GM21367 (cell line): ENCODE measurements at regions not wholly inside any gene's neighbourhood (a gene's known extent, or its start where the extent isn't known, plus 50 kb on each side); places are given as distances from the start of the nearest gene placed in this dataset.

Experiments used
- ATAC-seq: cut with Tn5 transposase; IDR thresholded peaks from one replicate; pipeline ENCODE4 v1.9.1; 2021; ENCODE audit not compliant: unreplicated experiment

DNA sequence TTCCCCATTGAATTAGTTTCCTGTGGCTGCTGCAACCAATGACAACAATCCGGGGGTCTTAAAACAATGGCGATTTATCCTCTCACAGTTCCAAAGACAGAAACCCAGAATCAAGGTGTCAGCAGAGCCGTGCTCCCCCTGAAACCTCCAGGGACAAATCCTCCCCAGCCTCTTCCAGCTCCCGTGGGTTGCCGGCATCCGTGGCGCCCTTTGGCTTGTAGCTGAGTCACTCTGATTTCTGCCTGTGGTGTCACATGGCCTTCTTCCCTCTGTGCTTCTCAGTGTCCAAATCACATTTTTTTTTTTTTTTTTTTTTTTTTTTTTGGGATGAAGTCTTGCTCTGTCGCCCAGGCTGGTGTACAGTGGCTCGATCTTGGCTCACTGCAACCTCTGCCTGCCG is 64.5 kb upstream of the STX18 start:
- ATAC-seq = no peak

DNA sequence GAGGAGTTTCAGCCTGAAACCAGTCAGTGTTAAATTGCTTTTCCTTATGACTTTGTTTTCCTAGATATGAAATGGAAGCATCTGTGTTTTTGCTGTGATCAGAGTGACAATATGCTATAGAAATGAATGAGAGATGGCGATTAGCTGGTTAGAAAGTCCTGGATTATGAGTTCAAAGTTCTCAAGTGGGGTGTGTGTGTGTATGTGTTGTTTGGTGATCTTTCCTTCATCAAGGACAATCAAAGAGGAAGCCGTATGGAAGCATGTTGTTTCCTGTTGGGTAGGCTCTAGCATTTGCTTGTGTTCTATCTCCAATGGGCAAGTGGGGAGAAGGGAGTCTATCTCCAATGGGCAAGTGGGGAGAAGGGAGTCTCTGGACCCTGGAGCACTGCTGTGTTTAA is 64.0 kb upstream of the STX18 start:
- ATAC-seq = no peak

DNA sequence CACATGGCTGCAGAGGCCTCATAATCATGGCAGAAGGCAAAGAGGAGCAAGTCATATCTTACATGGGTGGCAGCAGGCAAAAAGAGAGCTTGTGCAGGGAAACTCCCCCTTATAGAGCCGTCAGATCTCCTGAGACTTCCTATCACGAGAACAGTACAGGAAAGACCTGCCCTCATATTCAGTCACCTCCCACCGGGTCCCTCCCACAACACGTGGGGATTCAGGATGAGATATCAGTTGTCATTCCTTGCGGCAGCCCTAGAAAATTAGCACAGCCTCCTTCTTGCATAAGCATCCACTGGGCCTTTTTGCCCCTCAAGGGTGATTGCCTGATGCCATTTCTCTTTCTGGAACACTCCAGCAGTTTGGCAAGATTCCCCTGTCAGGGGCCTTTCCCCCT is 61.7 kb upstream of the STX18 start:
- ATAC-seq = no peak

DNA sequence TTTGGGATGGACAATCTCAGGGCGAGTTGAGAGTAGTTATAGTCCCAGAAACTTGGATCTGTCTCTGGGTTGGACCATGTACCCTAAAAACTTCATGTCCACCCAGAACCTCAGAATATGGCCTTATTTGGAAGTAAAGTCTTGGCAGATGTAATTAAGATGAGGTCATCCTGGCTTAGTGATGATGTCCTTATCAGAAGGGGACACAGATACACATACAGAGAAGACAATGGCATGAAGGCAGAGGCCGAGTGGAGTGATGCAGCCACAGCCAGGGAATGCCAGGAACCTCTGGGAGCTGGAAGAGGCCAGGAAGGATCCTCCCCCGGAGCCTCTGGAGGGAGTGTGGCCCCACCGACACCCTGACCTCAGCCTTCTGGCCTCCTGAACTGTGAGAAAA is 61.2 kb upstream of the STX18 start:
- no peak for ATAC-seq

DNA sequence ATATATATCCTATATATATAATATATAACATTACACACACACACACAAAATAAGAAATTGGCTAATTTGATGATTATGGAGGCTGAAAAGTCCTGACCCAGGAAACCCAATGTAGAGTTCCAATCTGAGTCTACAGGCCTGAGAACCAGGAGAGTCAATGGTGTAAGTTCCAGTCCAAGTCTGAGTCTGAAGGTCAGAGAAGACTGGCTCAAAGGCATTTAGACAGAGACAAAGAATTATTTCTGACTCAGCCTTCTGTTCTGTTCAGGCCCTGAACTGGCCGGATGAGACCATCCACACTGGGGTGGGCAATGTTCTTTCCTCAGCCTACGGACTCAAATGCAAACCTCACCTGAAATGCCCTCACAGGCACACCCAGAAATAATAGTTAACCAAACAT is 60.6 kb upstream of the STX18 start:
- no peak for ATAC-seq

DNA sequence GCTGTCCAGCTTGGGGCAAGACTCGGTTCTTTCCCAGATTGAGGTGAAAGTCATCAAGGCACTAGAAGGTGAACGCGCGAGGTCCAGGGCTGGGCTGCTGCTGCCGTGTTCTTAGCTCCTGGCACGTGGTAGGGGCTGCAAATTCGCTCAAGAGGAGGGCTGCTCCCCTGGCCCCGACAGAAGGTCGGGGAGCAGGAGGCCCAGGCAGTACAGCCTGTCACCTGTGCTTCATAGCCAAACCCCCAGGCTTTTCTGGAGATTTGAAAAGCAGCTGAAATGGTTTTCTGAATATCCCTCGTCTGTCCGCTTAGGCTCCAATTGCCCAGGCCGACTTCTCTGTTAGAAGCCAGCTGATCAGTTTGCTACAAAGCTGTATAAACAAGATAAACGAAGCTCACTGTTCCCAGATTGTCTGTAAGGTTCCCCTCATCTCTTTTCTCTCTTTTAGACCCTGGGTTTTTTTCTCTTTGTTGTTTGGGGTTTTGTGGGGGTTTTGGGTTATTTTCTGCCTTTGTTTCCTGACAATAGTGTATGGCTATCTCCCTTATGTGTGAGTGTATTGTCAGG is 60.0 kb upstream of the STX18 start:
- no peak for ATAC-seq

DNA sequence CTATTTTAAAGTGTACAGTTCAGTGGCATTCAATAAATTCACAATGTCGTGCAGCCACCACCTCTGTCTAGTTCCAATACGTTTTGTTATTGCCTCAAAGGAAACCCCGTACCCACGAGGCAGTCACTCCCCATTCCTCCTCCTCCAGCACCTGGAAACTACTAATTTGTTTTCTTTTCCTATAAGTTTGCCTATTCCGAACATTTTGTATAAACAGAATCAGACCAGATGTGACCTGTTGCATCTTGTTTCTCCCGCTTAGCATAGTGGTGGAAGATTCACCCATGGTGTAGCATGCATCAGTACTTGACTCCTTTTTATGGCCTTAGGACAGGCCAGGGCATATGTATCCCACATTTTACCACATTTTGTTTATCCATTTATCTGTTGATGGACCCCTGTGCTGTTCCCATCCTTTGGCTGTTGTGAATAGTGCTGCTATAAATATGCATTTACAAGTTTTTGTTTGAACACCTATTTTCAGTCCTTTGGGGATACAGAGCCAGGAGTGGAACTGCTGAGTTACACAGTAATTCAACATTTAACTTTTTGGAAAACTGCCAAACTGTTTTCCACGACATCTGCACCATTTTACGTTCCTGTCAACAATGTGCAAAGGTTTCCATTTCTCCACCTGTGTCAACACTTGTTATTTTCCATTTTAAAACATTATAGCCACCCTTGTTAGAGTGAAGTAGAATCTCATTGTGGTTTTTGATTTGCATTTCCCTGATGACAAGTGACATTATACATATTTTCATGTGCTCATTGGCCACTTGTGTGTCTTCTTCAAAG is 57.8 kb upstream of the STX18 start:
- ATAC-seq = no peak

DNA sequence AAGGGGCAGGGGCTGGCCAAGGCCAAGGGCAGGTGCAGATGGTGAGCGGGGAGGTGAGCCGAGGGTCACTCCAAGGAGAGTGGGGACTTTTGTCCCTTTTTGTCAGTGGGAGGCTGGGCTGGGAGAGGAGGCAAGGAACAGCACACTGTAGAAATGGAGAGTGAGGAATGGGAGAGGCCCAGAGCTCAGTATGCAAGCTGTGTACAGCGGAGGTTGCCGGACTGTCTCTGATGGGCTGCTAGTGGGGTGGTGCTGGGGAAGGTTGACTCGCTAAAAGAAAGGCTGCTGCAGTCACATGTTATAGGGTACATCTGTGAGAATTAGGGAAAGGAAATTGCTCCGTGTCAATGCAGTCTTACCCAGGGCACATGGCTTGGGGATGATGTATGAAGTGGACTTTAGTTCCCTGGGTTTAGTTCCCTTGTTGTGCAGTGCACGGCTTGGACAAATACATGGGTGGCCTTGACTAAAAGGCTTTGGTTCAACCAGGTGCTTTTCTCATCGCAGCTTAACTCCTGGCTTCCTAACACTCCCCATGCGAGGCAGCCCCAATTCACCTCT is 57.1 kb upstream of the STX18 start:
- no peak for ATAC-seq

DNA sequence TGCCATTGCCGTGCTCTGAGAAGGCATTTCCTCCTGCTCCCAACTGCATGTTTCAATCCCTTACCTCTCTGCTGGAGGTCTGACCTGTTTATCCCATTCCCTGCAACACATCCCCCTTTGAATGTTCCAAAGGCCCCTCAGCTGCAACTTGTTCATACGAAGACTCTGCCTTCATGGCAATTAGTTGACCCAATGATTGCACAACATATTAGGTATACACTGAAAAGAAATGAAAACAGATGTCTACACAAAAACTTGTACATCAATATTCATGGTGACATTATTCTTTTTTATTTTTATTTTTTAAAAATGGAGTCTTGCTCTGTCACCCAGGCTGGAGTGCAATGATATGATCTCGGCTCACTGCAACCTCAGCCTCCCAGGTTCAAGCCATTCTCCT is 54.9 kb upstream of the STX18 start:
- no peak for ATAC-seq

DNA sequence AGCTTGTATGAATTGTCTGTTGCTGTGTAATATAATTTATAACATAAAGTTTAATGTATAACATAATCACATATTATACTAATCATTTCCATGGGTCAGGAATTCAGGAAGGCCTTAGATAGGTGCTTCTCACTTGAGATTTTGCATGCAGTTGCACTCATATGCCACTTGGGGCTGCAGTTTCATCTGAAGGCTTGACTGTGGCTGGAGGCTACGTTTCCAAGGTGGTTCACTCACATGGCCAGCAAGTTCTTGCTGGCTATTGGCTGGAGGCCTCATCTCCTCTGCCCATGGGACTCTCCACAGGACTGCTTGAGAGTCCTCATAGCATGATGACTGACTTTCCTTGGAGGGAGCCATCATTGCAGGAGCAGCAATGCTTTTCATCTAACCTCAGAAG is 53.4 kb upstream of the STX18 start:
- ATAC-seq = no peak

DNA sequence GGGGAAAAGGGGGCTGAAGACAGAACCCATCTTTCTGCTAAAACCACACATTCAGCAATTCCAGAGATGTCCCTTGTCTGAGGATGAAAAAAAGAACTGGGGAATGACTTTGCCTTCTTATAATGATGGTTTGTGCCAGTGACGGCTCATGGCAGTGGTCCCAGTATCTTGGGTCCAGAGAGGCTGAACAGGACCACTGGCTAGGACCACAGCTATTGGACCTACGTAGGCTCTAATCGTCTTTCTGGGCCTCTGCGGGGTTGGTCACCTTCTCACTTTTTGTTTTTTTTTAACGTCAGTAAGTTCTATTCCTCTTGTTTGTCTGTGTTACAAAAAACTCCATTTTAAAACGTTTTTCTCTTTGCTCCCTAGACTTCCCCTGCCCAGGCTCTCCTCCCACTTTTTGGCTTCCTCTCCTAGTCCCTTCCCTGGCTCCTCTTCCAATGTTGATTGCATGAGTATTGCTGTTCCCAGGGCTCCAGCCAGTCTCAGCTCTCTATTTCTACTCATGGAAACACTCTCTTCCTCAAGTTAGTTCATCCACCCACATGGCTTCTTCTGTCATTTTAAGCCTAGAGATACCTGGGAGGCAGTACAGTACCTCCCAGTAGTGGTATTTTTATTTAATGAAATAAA is 52.6 kb upstream of the STX18 start:
- ATAC-seq = no peak

DNA sequence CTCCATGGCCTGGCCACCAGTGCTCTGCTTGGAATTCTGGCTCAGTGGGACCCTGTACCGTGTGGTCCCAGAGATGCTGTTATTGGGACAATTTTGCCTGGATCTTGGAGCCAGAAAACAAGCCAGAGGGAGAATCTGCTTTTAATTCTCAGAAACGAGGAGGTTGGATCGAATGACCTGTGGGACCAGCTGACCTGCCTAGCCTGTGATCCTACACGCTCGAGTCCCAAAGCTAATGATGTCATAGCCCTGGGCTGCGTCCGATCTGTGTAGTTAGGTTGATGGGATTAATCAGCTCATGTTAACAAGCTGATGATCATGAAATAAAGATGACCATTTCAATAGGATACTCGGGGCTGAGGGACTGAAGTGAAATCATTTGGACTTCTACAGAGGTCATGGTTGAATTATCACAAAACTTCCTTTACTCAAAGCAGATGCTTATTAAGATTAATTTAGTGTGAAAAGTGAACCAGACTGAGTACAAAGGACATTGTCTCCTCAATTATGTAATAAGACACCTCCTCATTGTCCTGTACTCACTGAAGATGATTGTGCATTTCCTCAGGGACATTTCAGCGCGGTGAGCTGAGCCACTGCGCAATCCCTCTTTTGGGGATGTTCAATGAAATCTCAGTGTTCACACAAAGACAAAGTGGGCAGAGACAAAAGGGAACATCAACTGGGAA is 51.9 kb upstream of the STX18 start:
- no peak for ATAC-seq

DNA sequence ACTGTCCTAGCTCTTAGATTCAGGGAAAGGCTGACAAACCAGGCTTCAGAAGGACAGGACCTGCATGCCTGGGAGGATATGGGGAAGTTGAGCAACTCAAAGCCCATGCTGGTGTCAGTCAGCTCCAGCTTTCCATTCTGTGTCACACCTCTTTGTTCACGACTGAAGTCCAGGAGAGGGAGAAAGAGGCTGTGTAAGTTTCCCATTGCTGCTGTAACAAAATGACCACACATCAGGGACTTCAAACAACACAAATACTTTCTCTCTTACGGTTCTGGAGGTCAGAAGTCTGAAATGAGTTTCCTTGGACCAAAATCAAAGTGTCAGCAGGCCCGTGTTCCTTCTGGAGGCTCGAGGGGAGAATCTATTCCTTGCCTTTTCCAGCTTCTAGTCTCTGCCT is 50.6 kb upstream of the STX18 start:
- ATAC-seq = no peak
